Esophagus muscularis mucosa (tissue), 4 donors: ENCODE measurements at regions not wholly inside any gene's neighbourhood (a gene's known extent, or its start where the extent isn't known, plus 50 kb on each side); places are given as distances from the start of the nearest gene placed in this dataset.

Experiments used
- DNase-seq: peaks from one replicate; pipeline ENCODE4 v3.0.0-alpha.2; 2017; ENCODE audit errors: extremely low spot score
- H3K27ac ChIP-seq, 4 donors: fragments of 200-600 bp; sonication (generic); replicated peaks in 1 of 4; 1 replicate in 3 of 4; 2 replicates in 1 of 4; pipeline ENCODE4 v1.5.1; 2016 to 2019; ENCODE audit warnings: mild to moderate bottlenecking in 1 of 4
- H3K27me3 ChIP-seq, 4 donors: fragments of 200-600 bp; sonication (generic); one replicate each; pipeline versions ENCODE4 v1.5.1 to v1.6.0; 2016 to 2019
- H3K36me3 ChIP-seq, 4 donors: fragments of 200-600 bp; sonication (generic); one replicate each; pipeline ENCODE4 v1.5.1; 2016 to 2019
- H3K4me1 ChIP-seq, 4 donors: fragments of 200-600 bp; sonication (generic); one replicate each; pipeline ENCODE4 v1.5.1; 2016 to 2019
- H3K4me3 ChIP-seq, 4 donors: fragments of 200-600 bp; sonication (generic); 1 replicate in 2 of 4; 2 replicates in 2 of 4; pipeline ENCODE4 v1.5.1; 2016 to 2019; ENCODE audit warnings: mild to moderate bottlenecking in 4 of 4, moderate library complexity in 1 of 4
- H3K9me3 ChIP-seq, 4 donors: fragments of 200-600 bp; sonication (generic); 1 replicate in 3 of 4; 2 replicates in 1 of 4; pipeline ENCODE4 v1.5.1; 2016 to 2019
- CTCF ChIP-seq, 3 experiments: fragments of 200-600 bp in 2 of 3; fragments of 450-650 bp in 1 of 3; sonication (generic) in 2 of 3; IDR thresholded peaks; one replicate each; pipeline ENCODE4 v1.5.1; 2017 to 2019; ENCODE audit warnings: antibody characterized with exemption in 3 of 3, mild to moderate bottlenecking in 2 of 3, moderate library complexity in 1 of 3
- EP300 ChIP-seq: sonication (generic); formaldehyde crosslinking; IDR thresholded peaks from one replicate; pipeline ENCODE4 v1.6.1; 2017; ENCODE audit warnings: antibody characterized with exemption
- POLR2A ChIP-seq: fragments of 450-650 bp; IDR thresholded peaks from one replicate; pipeline ENCODE4 v1.6.1; 2017; ENCODE audit warnings: antibody characterized with exemption, moderate library complexity, mild to moderate bottlenecking, low read depth
- POLR2AphosphoS5 ChIP-seq, 2 donors: sonication (generic); formaldehyde crosslinking; IDR thresholded peaks; one replicate each; pipeline ENCODE4 v1.6.1; 2017; ENCODE audit warnings: antibody characterized with exemption in 2 of 2
- WGBS: methylation state at CpG from one replicate; pipeline ENCODE4 v1.1.5; 2018; 5-methylcytosine and 5-hydroxymethylcytosine counted together
- intact Hi-C: fragments of 100-400 bp; cut with DNase I; formaldehyde crosslinking; loops from one replicate; pipeline ENCODE4 v1.15.1; 2023

- DNase-seq: no peak
- Histone ChIP-seq H3K4me3 (no peak overlapping the region), H3K9me3 (no peaks in the 10 kb centered on the region), H3K27me3 (no peaks in the 10 kb centered on the region), H3K4me1 (no peaks in the 10 kb centered on the region), H3K36me3 (no peaks in the 10 kb centered on the region), H3K27ac (no peak overlapping the region)
- intact Hi-C loops: no loop called here
- TF ChIP-seq CTCF (IDR thresholded peaks at IDR 0.05): no peak
- TF ChIP-seq EP300: no peak
- TF ChIP-seq POLR2AphosphoS5 (IDR thresholded peaks at IDR 0.05): no peak
- TF ChIP-seq POLR2A: no peak
- 78% methylated on average over 3 of the region's 3 CpGs for WGBS
Observed at GRCh38 chr5:164010900-164011299, 505.5 kb downstream of the MAT2B start.

GRCh38 chr5:164012371-164012770, 507.0 kb downstream of the MAT2B start:
- no peaks in the 10 kb centered on the region for H3K36me3 ChIP-seq
- intact Hi-C loops: no loop called here
- H3K4me3 ChIP-seq: no peak overlapping the region
- no peak for DNase-seq
- 19% methylated on average over 4 of the region's 4 CpGs for WGBS
- no peak overlapping the region for H3K27ac ChIP-seq
- H3K9me3 ChIP-seq: no peaks in the 10 kb centered on the region
- no peaks in the 10 kb centered on the region for H3K4me1 ChIP-seq
- no peaks in the 10 kb centered on the region for H3K27me3 ChIP-seq
- no peak for TF ChIP-seq POLR2AphosphoS5 (IDR thresholded peaks at IDR 0.05)
- no peak for TF ChIP-seq CTCF (IDR thresholded peaks at IDR 0.05)
- TF ChIP-seq EP300: no peak
- no peak for TF ChIP-seq POLR2A

GRCh38 chr5:164013077-164013670, 507.8 kb downstream of the MAT2B start:
- TF ChIP-seq CTCF (IDR thresholded peaks at IDR 0.05) (peak; percentile 58 to 64 (median 60)), EP300 (no peak)
- 49% methylated on average over 6 of the region's 6 CpGs for WGBS
- Histone ChIP-seq H3K27me3 (no peaks in the 10 kb centered on the region), H3K36me3 (no peaks in the 10 kb centered on the region), H3K4me3 (no peak overlapping the region), H3K4me1 (no peaks in the 10 kb centered on the region), H3K9me3 (no peaks in the 10 kb centered on the region), H3K27ac (no peak overlapping the region)
- no peak for DNase-seq
- intact Hi-C loops: no loop called here

GRCh38 chr5:164020116-164020515, 514.7 kb downstream of the MAT2B start:
- no peak for DNase-seq
- no peaks in the 10 kb centered on the region for H3K9me3 ChIP-seq
- no peak overlapping the region for H3K4me3 ChIP-seq
- H3K27ac ChIP-seq: no peak overlapping the region
- TF ChIP-seq EP300 (no peak), POLR2AphosphoS5 (IDR thresholded peaks at IDR 0.05) (no peak), POLR2A (no peak), CTCF (IDR thresholded peaks at IDR 0.05) (no peak)
- no peaks in the 10 kb centered on the region for H3K4me1 ChIP-seq
- H3K27me3 ChIP-seq: no peaks in the 10 kb centered on the region
- 95% methylated on average over 7 of the region's 7 CpGs for WGBS
- intact Hi-C loops: no loop called here
- no peaks in the 10 kb centered on the region for H3K36me3 ChIP-seq

- Histone ChIP-seq H3K27me3 (no peaks in the 10 kb centered on the region), H3K4me1 (no peaks in the 10 kb centered on the region), H3K9me3 (no peaks in the 10 kb centered on the region), H3K27ac (no peak overlapping the region), H3K36me3 (no peaks in the 10 kb centered on the region), H3K4me3 (no peak overlapping the region)
- no peak for TF ChIP-seq CTCF (IDR thresholded peaks at IDR 0.05)
- no peak for TF ChIP-seq POLR2AphosphoS5 (IDR thresholded peaks at IDR 0.05)
- TF ChIP-seq POLR2A: no peak
- no peak for TF ChIP-seq EP300
- no peak for DNase-seq
- intact Hi-C loops: no loop called here
- 67% methylated on average over 2 of the region's 2 CpGs for WGBS
Observed at GRCh38 chr5:164027738-164028137, 522.3 kb downstream of the MAT2B start.
